GM21360 (cell line): ENCODE measurements at regions not wholly inside any gene's neighbourhood (a gene's known extent, or its start where the extent isn't known, plus 50 kb on each side); places are given as distances from the start of the nearest gene placed in this dataset.

Experiments used
- ATAC-seq: cut with Tn5 transposase; IDR thresholded peaks from one replicate; pipeline ENCODE4 v1.9.1; 2021; ENCODE audit warnings: mild to moderate bottlenecking, moderate library complexity; ENCODE audit not compliant: unreplicated experiment

- no peak for ATAC-seq
Observed at GRCh38 chr2:157935378-157935906, 59.3 kb upstream of the ACVR1 start.

- no peak for ATAC-seq
Observed at GRCh38 chr2:157934684-157935377, 58.7 kb upstream of the ACVR1 start.

GRCh38 chr2:157933160-157933920, 57.2 kb upstream of the ACVR1 start:
- ATAC-seq = no peak

- ATAC-seq = no peak
Observed at GRCh38 chr2:157932480-157933159, 56.5 kb upstream of the ACVR1 start.

GRCh38 chr2:157931542-157931941, 55.4 kb upstream of the ACVR1 start:
- no peak for ATAC-seq

- ATAC-seq = no peak
Observed at GRCh38 chr2:157930728-157931127, 54.6 kb upstream of the ACVR1 start.

- no peak for ATAC-seq
Observed at GRCh38 chr2:157929871-157930667, 53.9 kb upstream of the ACVR1 start.

GRCh38 chr2:157928372-157928771, 52.2 kb upstream of the ACVR1 start:
- no peak for ATAC-seq

- ATAC-seq = no peak
Observed at GRCh38 chr2:157927155-157927554, 51.0 kb upstream of the ACVR1 start.
